OCI-LY7 (cell line): ENCODE measurements at regions not wholly inside any gene's neighbourhood (a gene's known extent, or its start where the extent isn't known, plus 50 kb on each side); places are given as distances from the start of the nearest gene placed in this dataset.

Experiments used
- BruUV-seq: library from RNA; stranded (reverse); fragments of 400-500 nt; replicated peaks from 2 replicates; lab custom pipeline; 2021; lab: Mats Ljungman, UMichigan
- CTCF ChIA-PET: fragments of 300-600 bp; sonication (Branson Sonifier 250); formaldehyde crosslinking; loops from one replicate; lab custom pipeline; 2022; ENCODE audit warnings: antibody characterized with exemption; ENCODE audit not compliant: unreplicated experiment; lab: Charles Lee
- POLR2A ChIA-PET: fragments of 300-600 bp; sonication (Branson Sonifier 250); formaldehyde crosslinking; loops from one replicate; lab custom pipeline; 2022; ENCODE audit warnings: antibody characterized with exemption; lab: Charles Lee
- DNase-seq: peaks from one replicate; pipeline ENCODE4 v3.0.0-alpha.2; 2015; ENCODE audit warnings: low spot score
- H2AFZ ChIP-seq: fragments of 200-600 bp; sonication (generic), shearing (Covaris generic); 2 replicates; pipeline ENCODE4 v1.6.1; 2014; ENCODE audit warnings: mild to moderate bottlenecking, antibody characterized with exemption, low read length, moderate library complexity
- H3K27ac ChIP-seq: fragments of 200-600 bp; sonication (generic); 2 replicates; pipeline ENCODE4 v1.5.1; 2014; ENCODE audit warnings: mixed run types, low read depth, mild to moderate bottlenecking, moderate library complexity, low read length, inconsistent platforms; ENCODE audit not compliant: poor library complexity, severe bottlenecking
- H3K36me3 ChIP-seq: fragments of 200-600 bp; sonication (generic); 2 replicates; pipeline ENCODE4 v1.6.1; 2014; ENCODE audit warnings: mild to moderate bottlenecking, antibody characterized with exemption, low read length, moderate library complexity, mixed read lengths; ENCODE audit not compliant: insufficient read depth
- H3K4me1 ChIP-seq: fragments of 200-600 bp; sonication (generic); 2 replicates; pipeline ENCODE4 v1.5.1; 2014; ENCODE audit warnings: mild to moderate bottlenecking, low read length; ENCODE audit not compliant: insufficient read depth, poor library complexity, severe bottlenecking
- H3K4me2 ChIP-seq: fragments of 200-600 bp; sonication (generic); 2 replicates; pipeline ENCODE4 v1.6.1; 2014; ENCODE audit warnings: mild to moderate bottlenecking, low read length
- H3K4me3 ChIP-seq: fragments of 200-600 bp; sonication (generic); 2 replicates; pipeline ENCODE4 v1.5.1; 2014; ENCODE audit warnings: mild to moderate bottlenecking, low read depth, low read length; ENCODE audit not compliant: poor library complexity, severe bottlenecking
- H3K79me2 ChIP-seq: fragments of 200-600 bp; sonication (generic); 2 replicates; pipeline ENCODE4 v1.6.1; 2016; ENCODE audit warnings: low read depth, mild to moderate bottlenecking, low read length, moderate library complexity, mixed read lengths; ENCODE audit not compliant: insufficient read depth
- H3K9me2 ChIP-seq: fragments of 200-600 bp; sonication (generic); 2 replicates; pipeline ENCODE4 v1.6.1; 2016; ENCODE audit warnings: mild to moderate bottlenecking, low read length, mixed read lengths; ENCODE audit not compliant: insufficient read depth
- H3K9me3 ChIP-seq: fragments of 200-600 bp; sonication (generic); 2 replicates; pipeline ENCODE4 v1.6.1; 2014; ENCODE audit warnings: mild to moderate bottlenecking, mixed run types, low read length, mixed read lengths
- H4K20me1 ChIP-seq: fragments of 200-600 bp; sonication (generic); 2 replicates; pipeline ENCODE4 v1.6.1; 2014; ENCODE audit warnings: mild to moderate bottlenecking, antibody characterized with exemption, low read length, moderate library complexity, mixed read lengths; ENCODE audit not compliant: insufficient read depth
- CTCF ChIP-seq: fragments of 200-600 bp; sonication (generic); conservative IDR thresholded peaks from 2 replicates; pipeline ENCODE4 v1.5.1; 2014; ENCODE audit warnings: mild to moderate bottlenecking, antibody characterized with exemption, low read length, moderate library complexity, mixed read lengths
- EZH2phosphoT487 ChIP-seq: fragments of 200-600 bp; sonication (generic); IDR thresholded peaks from 2 replicates; pipeline ENCODE4 v1.6.1; 2018; ENCODE audit warnings: low read depth, borderline replicate concordance, mild to moderate bottlenecking, mixed run types, antibody characterized with exemption, low read length, moderate library complexity, mixed read lengths
- intact Hi-C: fragments of 100-400 bp; cut with micrococcal nuclease; formaldehyde crosslinking; loops from one replicate; pipeline ENCODE4 v1.10.0; 2022; ENCODE audit not compliant: unreplicated experiment

- POLR2A ChIA-PET, result interaction anchor here (0.7 kb wide), 1 partner anchor 1069 kb away, joined by 4 read pairs; no protein-coding TSS in a partner anchor
- no TSS peak for BruUV-seq
- no peak overlapping the region for H2AFZ ChIP-seq
- TF ChIP-seq CTCF (no peak), EZH2phosphoT487 (no peak)
- H4K20me1 ChIP-seq, result no peaks in the 10 kb centered on the region
- no peaks in the 10 kb centered on the region for H3K36me3 ChIP-seq
- no peaks in the 10 kb centered on the region for H3K9me3 ChIP-seq
- H3K4me1 ChIP-seq, result no peaks in the 10 kb centered on the region
- no peak for DNase-seq
- H3K79me2 ChIP-seq, result no peaks in the 10 kb centered on the region
- no peaks in the 10 kb centered on the region for H3K9me2 ChIP-seq
- H3K4me2 ChIP-seq, result no peak overlapping the region
- no peak overlapping the region for H3K27ac ChIP-seq
- no peak overlapping the region for H3K4me3 ChIP-seq
- intact Hi-C loops, result no loop called here
- CTCF ChIA-PET, result no interaction called here
These were observed 300.0 kb upstream of the HS6ST1 start for GRCh38 chr2:128618642-128619041.

GRCh38 chr2:128619471-128620325, 301.0 kb upstream of the HS6ST1 start:
- Histone ChIP-seq H3K79me2 (no peaks in the 10 kb centered on the region), H3K4me3 (no peak overlapping the region), H3K9me2 (no peaks in the 10 kb centered on the region), H4K20me1 (no peaks in the 10 kb centered on the region), H3K9me3 (no peaks in the 10 kb centered on the region), H3K4me2 (no peak overlapping the region), H3K27ac (no peak overlapping the region), H3K36me3 (no peaks in the 10 kb centered on the region), H2AFZ (no peak overlapping the region), H3K4me1 (no peaks in the 10 kb centered on the region)
- ChIA-PET POLR2A (interaction anchor here (0.7 kb wide), 1 partner anchor 1068 kb away, joined by 4 read pairs; no protein-coding TSS in a partner anchor), CTCF (no interaction called here)
- TF ChIP-seq EZH2phosphoT487 (no peak), CTCF (no peak)
- no TSS peak for BruUV-seq
- no peak for DNase-seq
- intact Hi-C loops, result no loop called here

- Histone ChIP-seq H3K36me3 (no peaks in the 10 kb centered on the region), H3K27ac (no peak overlapping the region), H3K4me2 (no peak overlapping the region), H2AFZ (no peak overlapping the region), H3K4me1 (no peaks in the 10 kb centered on the region), H3K4me3 (no peak overlapping the region), H3K79me2 (no peaks in the 10 kb centered on the region), H3K9me3 (no peaks in the 10 kb centered on the region), H3K9me2 (no peaks in the 10 kb centered on the region), H4K20me1 (no peaks in the 10 kb centered on the region)
- CTCF ChIA-PET, result no interaction called here
- no peak for DNase-seq
- BruUV-seq, result no TSS peak
- TF ChIP-seq EZH2phosphoT487 (no peak), CTCF (no peak)
- POLR2A ChIA-PET, result no interaction called here
- intact Hi-C loops, result no loop called here
These were observed 302.4 kb upstream of the HS6ST1 start for GRCh38 chr2:128621074-128621473.
